Ovary (tissue), 3 donors: ENCODE measurements at regions not wholly inside any gene's neighbourhood (a gene's known extent, or its start where the extent isn't known, plus 50 kb on each side); places are given as distances from the start of the nearest gene placed in this dataset.

Source experiments
- POLR2A ChIP-seq: fragments of 450-650 bp; IDR thresholded peaks from one replicate; pipeline ENCODE4 v1.6.1; 2017; ENCODE audit warnings: antibody characterized with exemption, mild to moderate bottlenecking, moderate library complexity
- TF ChIP-seq, protein P1 (sequence below), 3 donors: fragments of 450-650 bp in 2 of 3; fragments of 200-600 bp in 1 of 3; IDR thresholded peaks; one replicate each; pipeline versions ENCODE4 v1.5.1 to v1.8.0; 2016 to 2022; ENCODE audit warnings: antibody characterized with exemption in 3 of 3, mild to moderate bottlenecking in 1 of 3
- donor health status: DM: no; HTN: no; CAD: no.

GRCh38 chr10:61294131-61294530 lies 159.1 kb downstream of the TMEM26 start:
- TF ChIP-seq, protein P1, sequence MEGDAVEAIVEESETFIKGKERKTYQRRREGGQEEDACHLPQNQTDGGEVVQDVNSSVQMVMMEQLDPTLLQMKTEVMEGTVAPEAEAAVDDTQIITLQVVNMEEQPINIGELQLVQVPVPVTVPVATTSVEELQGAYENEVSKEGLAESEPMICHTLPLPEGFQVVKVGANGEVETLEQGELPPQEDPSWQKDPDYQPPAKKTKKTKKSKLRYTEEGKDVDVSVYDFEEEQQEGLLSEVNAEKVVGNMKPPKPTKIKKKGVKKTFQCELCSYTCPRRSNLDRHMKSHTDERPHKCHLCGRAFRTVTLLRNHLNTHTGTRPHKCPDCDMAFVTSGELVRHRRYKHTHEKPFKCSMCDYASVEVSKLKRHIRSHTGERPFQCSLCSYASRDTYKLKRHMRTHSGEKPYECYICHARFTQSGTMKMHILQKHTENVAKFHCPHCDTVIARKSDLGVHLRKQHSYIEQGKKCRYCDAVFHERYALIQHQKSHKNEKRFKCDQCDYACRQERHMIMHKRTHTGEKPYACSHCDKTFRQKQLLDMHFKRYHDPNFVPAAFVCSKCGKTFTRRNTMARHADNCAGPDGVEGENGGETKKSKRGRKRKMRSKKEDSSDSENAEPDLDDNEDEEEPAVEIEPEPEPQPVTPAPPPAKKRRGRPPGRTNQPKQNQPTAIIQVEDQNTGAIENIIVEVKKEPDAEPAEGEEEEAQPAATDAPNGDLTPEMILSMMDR (IDR thresholded peaks at IDR 0.05) = no peak
- no peak for TF ChIP-seq POLR2A
